NB4 (cell line): ENCODE measurements at regions not wholly inside any gene's neighbourhood (a gene's known extent, or its start where the extent isn't known, plus 50 kb on each side); places are given as distances from the start of the nearest gene placed in this dataset.
"Not testable (repeated sequence)": the region's sequence is repeated elsewhere in the genome, so short reads cannot be mapped to it uniquely, and the experiment has no call there.

Experiments used
- DNase-seq: peaks from one replicate; pipeline ENCODE4 v3.0.0; 2010; ENCODE audit warnings: low read depth
- H3K4me3 ChIP-seq: one replicate; pipeline ENCODE4 v1.5.1; 2011; ENCODE audit warnings: mild to moderate bottlenecking, low read depth, low read length, moderate library complexity
- CTCF ChIP-seq: IDR thresholded peaks from one replicate; pipeline ENCODE4 v1.5.1; 2012; ENCODE audit warnings: low read depth, low read length
- MAX ChIP-seq: IDR thresholded peaks from 2 replicates; pipeline ENCODE4 v1.6.1; 2011; ENCODE audit warnings: low read depth, low read length
- MYC ChIP-seq: IDR thresholded peaks from 2 replicates; pipeline ENCODE4 v1.6.1; 2011; ENCODE audit warnings: low read depth, low read length
- POLR2A ChIP-seq: IDR thresholded peaks from 2 replicates; pipeline ENCODE4 v1.6.1; 2011; ENCODE audit warnings: mild to moderate bottlenecking; ENCODE audit not compliant: insufficient read length; ENCODE audit errors: extremely low read depth

GRCh38 chr7:106504207-106504606, 156.8 kb downstream of the CCDC71L start:
- no peak for DNase-seq
- H3K4me3 ChIP-seq = no peak overlapping the region
- TF ChIP-seq CTCF (no peak), MAX (no peak), POLR2A (no peak), MYC (no peak)

DNA sequence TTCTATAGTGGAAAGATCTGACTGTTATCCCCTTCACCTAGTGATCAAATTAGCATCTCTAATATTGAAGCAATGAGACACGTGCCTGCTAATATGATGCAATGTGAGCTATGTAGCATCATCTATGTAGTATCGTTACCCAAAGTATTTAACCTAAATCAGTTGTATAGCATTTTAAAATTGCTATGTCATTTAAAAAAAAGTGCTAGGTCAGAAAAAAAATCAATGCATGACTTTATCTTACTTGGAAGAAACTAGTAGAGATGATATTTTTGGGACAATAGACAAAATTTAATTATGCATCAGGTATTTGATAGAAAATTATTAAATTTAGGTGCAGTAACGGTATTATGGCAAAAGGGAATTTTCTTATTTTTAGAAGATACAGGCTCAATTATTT, 157.3 kb downstream of the CCDC71L start:
- no peak for DNase-seq
- no peak for TF ChIP-seq CTCF
- no peak for TF ChIP-seq POLR2A
- no peak for TF ChIP-seq MYC
- no peak for TF ChIP-seq MAX
- no peak overlapping the region for H3K4me3 ChIP-seq

GRCh38 chr7:106501605-106502580, 159.1 kb downstream of the CCDC71L start:
- no peak overlapping the region for H3K4me3 ChIP-seq
- TF ChIP-seq MAX = peak; percentile 80
- peak; percentile 66; the same call in 1 of the 2 replicates for TF ChIP-seq MYC
- TF ChIP-seq POLR2A = no peak
- DNase-seq = peak; percentile 74

DNA sequence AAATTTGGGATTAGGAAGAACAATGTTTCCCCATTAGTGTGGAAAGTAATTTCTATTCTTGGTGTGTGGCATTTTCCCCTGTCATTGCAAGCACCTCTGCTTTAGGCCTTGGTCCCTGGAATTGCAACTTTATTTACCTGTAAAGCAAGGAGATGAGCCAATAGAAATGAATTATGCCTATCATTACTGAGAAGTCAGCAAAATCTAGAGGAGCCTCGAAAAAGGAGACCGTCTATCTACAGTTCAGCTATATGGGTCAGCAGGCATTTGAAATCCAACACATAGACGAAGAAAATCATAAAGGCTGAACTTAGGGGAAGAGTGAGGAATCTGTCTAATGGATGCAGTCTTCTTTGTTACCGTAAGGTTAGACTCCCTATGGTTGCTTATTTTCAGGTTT, 161.1 kb downstream of the CCDC71L start:
- no peak overlapping the region for H3K4me3 ChIP-seq
- no peak for DNase-seq
- TF ChIP-seq MAX (no peak), POLR2A (no peak), MYC (no peak), CTCF (no peak)

DNA sequence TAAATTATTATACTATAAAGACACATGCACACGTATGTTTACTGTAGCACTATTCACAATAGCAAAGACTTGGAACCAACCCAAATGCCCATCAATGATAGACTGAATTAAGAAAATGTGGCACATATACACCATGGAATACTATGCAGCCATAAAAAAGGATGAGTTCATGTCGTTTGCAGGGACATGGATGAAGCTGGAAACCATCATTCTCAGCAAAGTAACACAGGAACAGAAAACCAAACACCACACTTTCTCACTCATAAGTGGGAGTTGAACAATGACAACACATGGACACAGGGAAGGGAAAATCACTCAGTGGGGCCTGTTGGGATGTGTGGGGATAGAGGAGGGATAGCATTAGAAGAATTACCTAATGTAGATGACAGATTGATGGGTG, 163.0 kb downstream of the CCDC71L start:
- DNase-seq, H3K4me3 ChIP-seq: not testable (repeated sequence)

GRCh38 chr7:106493041-106493731, 167.8 kb downstream of the CCDC71L start:
- no peak overlapping the region for H3K4me3 ChIP-seq
- TF ChIP-seq MAX (no peak), MYC (no peak), CTCF (no peak), POLR2A (no peak)
- DNase-seq = no peak
